K562 (cell line): ENCODE measurements at regions not wholly inside any gene's neighbourhood (a gene's known extent, or its start where the extent isn't known, plus 50 kb on each side); places are given as distances from the start of the nearest gene placed in this dataset.

Source experiments
- ATAC-seq: fragments of 200-7000 bp; cut with Tn5 transposase; 3 replicates; pipeline ENCODE4 v1.9.1; 2020; ENCODE audit warnings: moderate library complexity
- BruUV-seq: library from RNA; stranded (reverse); fragments of 400-500 nt; replicated peaks from 2 replicates; lab custom pipeline; 2021; lab: Mats Ljungman, UMichigan
- CTCF ChIA-PET: fragments of 300-600 bp; formaldehyde crosslinking; extraction: SDS; loops from one replicate; lab custom pipeline; 2021; ENCODE audit warnings: low intra/inter-chr PET ratio; lab: Yijun Ruan, JAX
- POLR2A ChIA-PET: fragments of 300-600, 350-650 bp; sonication (Branson Sonifier 250); formaldehyde crosslinking; extraction: SDS; loops from one replicate; lab custom pipeline; 2021; ENCODE audit warnings: antibody characterized with exemption, inconsistent platforms; lab: Yijun Ruan, JAX
- DNase-seq, 4 experiments: peaks; one replicate each; pipeline versions ENCODE4 v3.0.0 to v3.0.0-alpha.2; 2011 to 2018; ENCODE audit warnings: low spot score in 3 of 4, mixed read lengths in 3 of 4; ENCODE audit errors: extremely low read depth in 1 of 4
- FAIRE-seq: peaks from 2 replicates; lab custom pipeline; 2011; peaks lifted over from hg19 to GRCh38; lab: Jason Lieb, UNC
- H2AFZ ChIP-seq: 2 replicates; pipeline ENCODE4 v1.6.0; 2011; ENCODE audit warnings: low read depth, low read length, control low read depth, inconsistent platforms
- H3K27ac ChIP-seq: fragments of 200-600 bp; 3 replicates; pipeline ENCODE4 v1.8.0; 2011; ENCODE audit warnings: low read depth, mild to moderate bottlenecking, control low read depth, inconsistent platforms, low read length, moderate library complexity, mixed read lengths; ENCODE audit errors: extremely low read depth
- H3K27me3 ChIP-seq, 2 experiments: fragments of 300-600 bp in 1 of 2; 2 replicates in 1 of 2; 3 replicates in 1 of 2; pipeline versions ENCODE4 v1.6.0 to v1.8.0; 2011; ENCODE audit warnings: inconsistent platforms in 2 of 2, low read length in 2 of 2, mild to moderate bottlenecking in 1 of 2, mixed read lengths in 1 of 2, moderate library complexity in 1 of 2; ENCODE audit not compliant: control insufficient read depth in 2 of 2, insufficient read depth in 2 of 2
- H3K36me3 ChIP-seq: fragments of 300-600 bp; 3 replicates; pipeline ENCODE4 v1.8.0; 2011; ENCODE audit warnings: mild to moderate bottlenecking, low read length, inconsistent platforms; ENCODE audit not compliant: control insufficient read depth, insufficient read depth
- H3K4me1 ChIP-seq, 2 experiments: fragments of 200-600 bp in 1 of 2; replicated peaks in 1 of 2; 2 replicates in 1 of 2; 3 replicates in 1 of 2; pipeline versions ENCODE4 v1.5.1 to v1.8.0; 2011; ENCODE audit warnings: inconsistent platforms in 2 of 2, low read length in 2 of 2, mild to moderate bottlenecking in 1 of 2, mixed read lengths in 1 of 2, moderate library complexity in 1 of 2; ENCODE audit not compliant: control insufficient read depth in 2 of 2, insufficient read depth in 2 of 2
- H3K4me2 ChIP-seq: 2 replicates; pipeline ENCODE4 v1.6.1; 2011; ENCODE audit warnings: low read length, control low read depth, inconsistent platforms, mixed read lengths; ENCODE audit not compliant: insufficient read depth
- H3K4me3 ChIP-seq: fragments of 200-600 bp; sonication (generic), shearing (Covaris generic); 2 replicates; pipeline ENCODE4 v1.5.1; 2016; ENCODE audit warnings: control low read depth, inconsistent platforms
- H3K79me2 ChIP-seq: fragments of 200-600 bp; 3 replicates; pipeline ENCODE4 v1.8.0; 2011; ENCODE audit warnings: low read length, inconsistent platforms; ENCODE audit not compliant: control insufficient read depth, insufficient read depth
- H3K9ac ChIP-seq, 2 experiments: 2 replicates each; pipeline versions ENCODE4 v1.6.0 to v1.6.1; 2011; ENCODE audit warnings: low read depth in 2 of 2, low read length in 2 of 2, control low read depth in 1 of 2, inconsistent platforms in 1 of 2, mild to moderate bottlenecking in 1 of 2, mixed read lengths in 1 of 2; ENCODE audit not compliant: insufficient read depth in 1 of 2
- H3K9me1 ChIP-seq: one replicate; pipeline ENCODE4 v1.6.0; 2011; ENCODE audit warnings: inconsistent platforms, mild to moderate bottlenecking, low read length, moderate library complexity; ENCODE audit not compliant: control insufficient read depth, insufficient read depth
- H3K9me3 ChIP-seq: replicated peaks from 2 replicates; pipeline ENCODE4 v1.5.1; 2011; ENCODE audit warnings: low read depth, low read length, inconsistent platforms; ENCODE audit not compliant: control insufficient read depth, insufficient read depth
- H4K20me1 ChIP-seq: replicated peaks from 2 replicates; pipeline ENCODE4 v1.6.1; 2011; ENCODE audit warnings: low read length, inconsistent platforms, mixed read lengths; ENCODE audit not compliant: control insufficient read depth, insufficient read depth
- BCOR ChIP-seq: fragments of 450-650 bp; IDR thresholded peaks from 2 replicates; pipeline ENCODE4 v1.6.1; 2016
- BRD9 ChIP-seq: fragments of 450-650 bp; IDR thresholded peaks from 2 replicates; pipeline ENCODE4 v1.6.1; 2018; ENCODE audit warnings: low read depth; ENCODE audit not compliant: partially characterized antibody
- CCAR2 ChIP-seq: fragments of 200-400 bp; formaldehyde crosslinking; IDR thresholded peaks from 2 replicates; pipeline ENCODE4 v1.6.1; 2017; ENCODE audit warnings: mild to moderate bottlenecking, low read depth, low read length
- GATAD2A ChIP-seq: fragments of 450-650 bp; IDR thresholded peaks from 2 replicates; pipeline ENCODE4 v1.6.1; 2017
- GTF2A2 ChIP-seq: IDR thresholded peaks from 2 replicates; pipeline ENCODE4 v1.6.1; 2016; ENCODE audit warnings: mild to moderate bottlenecking, missing genetic modification characterization, missing compliant biosample characterization
- HDGF ChIP-seq: fragments of 450-650 bp; IDR thresholded peaks from 2 replicates; pipeline ENCODE4 v1.6.1; 2016
- HNRNPL ChIP-seq: fragments of 200-400 bp; formaldehyde crosslinking; IDR thresholded peaks from 2 replicates; pipeline ENCODE4 v1.6.1; 2017; ENCODE audit warnings: low read depth, mild to moderate bottlenecking, low read length
- KAT7 ChIP-seq: sonication (generic); formaldehyde crosslinking; IDR thresholded peaks from 2 replicates; pipeline ENCODE4 v1.8.0; 2022; ENCODE audit warnings: missing genetic modification reagents, mild to moderate bottlenecking, borderline replicate concordance
- KDM1A ChIP-seq, 2 experiments: fragments of 450-650 bp; IDR thresholded peaks; 2 replicates each; pipeline ENCODE4 v1.6.1; 2016; ENCODE audit warnings: mild to moderate bottlenecking in 2 of 2
- PTBP1 ChIP-seq: fragments of 200-400 bp; formaldehyde crosslinking; IDR thresholded peaks from 2 replicates; pipeline ENCODE4 v1.6.1; 2017; ENCODE audit warnings: low read depth, low read length
- RHOXF2B ChIP-seq: fragments of 250-450 bp; sonication (Bioruptor Pico); conservative IDR thresholded peaks from 2 replicates; pipeline ENCODE4 v1.5.1; 2021
- SMAD4 ChIP-seq: fragments of 250-450 bp; sonication (Bioruptor Pico); conservative IDR thresholded peaks from 2 replicates; pipeline ENCODE4 v1.8.0; 2021; ENCODE audit warnings: inconsistent platforms, mild to moderate bottlenecking, moderate library complexity
- SMARCA5 ChIP-seq: fragments of 450-650 bp; IDR thresholded peaks from 2 replicates; pipeline ENCODE4 v1.6.1; 2016
- TAF15 ChIP-seq: fragments of 200-400 bp; formaldehyde crosslinking; IDR thresholded peaks from 2 replicates; pipeline ENCODE4 v1.6.1; 2017; ENCODE audit warnings: mild to moderate bottlenecking, low read depth, low read length, moderate library complexity
- TAF7 ChIP-seq: fragments of 450-650 bp; IDR thresholded peaks from 2 replicates; pipeline ENCODE4 v1.6.1; 2016; ENCODE audit warnings: missing genetic modification characterization, missing compliant biosample characterization
- ZBTB1 ChIP-seq: sonication (generic); formaldehyde crosslinking; IDR thresholded peaks from 2 replicates; pipeline ENCODE4 v1.8.1; 2023; ENCODE audit warnings: missing genetic modification reagents, low read depth, mild to moderate bottlenecking, borderline replicate concordance
- ZFP36 ChIP-seq: fragments of 150-350 bp; IDR thresholded peaks from 2 replicates; pipeline ENCODE4 v1.6.1; 2018; ENCODE audit warnings: low read length, low read depth; ENCODE audit not compliant: partially characterized antibody
- ZNF3 ChIP-seq: fragments of 250-450 bp; sonication (Bioruptor Pico); IDR thresholded peaks from 2 replicates; pipeline ENCODE4 v1.5.0; 2021; ENCODE audit warnings: mild to moderate bottlenecking, moderate library complexity
- ZNF589 ChIP-seq: fragments of 200-800 bp; sonication (Bioruptor generic); IDR thresholded peaks from 2 replicates; pipeline ENCODE4 v1.6.1; 2016; ENCODE audit warnings: low read depth, missing genetic modification characterization, missing compliant biosample characterization
- WGBS: fragments of 100-300 bp; shearing (Covaris generic); methylation state at CpG from one replicate; pipeline ENCODE4 v1.1.6; 2016; ENCODE audit warnings: low coverage, mixed read lengths; ENCODE audit not compliant: insufficient coverage; ENCODE audit errors: missing lambda C conversion rate; 5-methylcytosine and 5-hydroxymethylcytosine counted together
- in situ Hi-C: fragments of 300-500 bp; cut with MboI; formaldehyde crosslinking; loops from 4 replicates; pipeline ENCODE4 v1.15.0; 2018; ENCODE audit warnings: inconsistent platforms, mixed read lengths
- intact Hi-C: fragments of 100-400 bp; cut with micrococcal nuclease; formaldehyde crosslinking; loops from 2 replicates; pipeline ENCODE4 v1.14.2; 2022
- TF ChIP-seq, protein P1 (sequence below): fragments of 250-450 bp; sonication (Bioruptor Pico); IDR thresholded peaks from 2 replicates; pipeline ENCODE4 v1.8.0; 2021; ENCODE audit warnings: mild to moderate bottlenecking, moderate library complexity

DNA sequence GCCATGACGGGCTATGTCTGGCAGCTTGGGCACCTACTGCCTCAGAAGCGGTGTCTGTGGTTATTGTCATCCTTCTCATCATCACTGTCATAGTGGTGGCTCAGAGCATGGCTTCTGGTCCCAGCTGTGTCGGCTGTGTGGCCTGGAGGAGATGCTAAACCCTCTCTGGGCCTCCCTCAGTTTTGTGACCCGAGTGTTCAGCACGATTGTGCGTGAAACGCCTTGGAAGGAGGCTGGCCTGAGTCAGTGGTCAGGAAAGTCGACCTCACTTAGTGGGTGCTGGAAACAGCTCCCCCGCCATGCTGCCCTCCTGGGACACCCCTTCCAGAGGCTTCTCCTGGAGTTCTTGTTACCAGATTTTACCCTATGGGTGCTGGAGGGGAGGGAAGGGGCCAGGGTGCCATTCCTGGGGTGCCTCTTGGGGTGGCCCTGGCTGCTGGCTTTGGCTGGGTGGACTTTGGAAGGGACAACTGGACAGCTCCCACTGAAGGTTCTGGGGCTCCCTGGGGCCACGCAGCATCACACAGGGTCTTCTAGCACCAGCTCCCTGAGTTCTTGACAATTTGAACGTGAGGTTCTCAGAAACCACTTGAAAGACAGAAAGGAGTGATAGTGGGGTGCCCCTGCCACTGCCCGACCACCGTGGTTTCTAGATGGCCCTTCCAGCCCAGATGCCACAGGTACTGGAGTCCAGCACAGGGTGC lies 226.5 kb upstream of the GSE1 start:
- H3K9me3 ChIP-seq: 0 out of 2 replicates have a peak, but pooled peaks cover 2% of the 10 kb centered on the region
- POLR2A ChIA-PET: interaction anchor here (0.7 kb wide), 1 partner anchor 149 kb away, joined by 3 read pairs; no protein-coding TSS in a partner anchor

DNA sequence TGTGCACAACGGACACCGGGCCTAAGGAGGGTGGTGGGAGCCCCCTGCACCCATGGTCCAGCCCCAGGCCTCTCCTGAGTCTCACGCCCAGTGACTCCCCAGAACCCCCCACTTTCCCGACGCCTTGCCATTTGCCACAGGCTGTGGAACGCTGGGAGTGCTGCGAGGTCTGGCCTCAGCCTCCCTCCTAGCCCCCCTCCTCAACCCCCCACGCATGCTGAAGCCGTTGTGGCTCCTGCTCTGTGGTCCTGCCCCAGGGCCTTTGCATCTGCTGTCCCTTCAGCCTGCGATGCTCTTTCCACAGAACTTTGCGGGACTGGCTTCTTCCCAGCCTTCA lies 226.0 kb upstream of the GSE1 start:
- no TSS peak for BruUV-seq
- Histone ChIP-seq H3K79me2 (peaks cover 3% of the 10 kb centered on the region; the same call in 1 of the 3 replicates), H3K9me1 (no peaks in the 10 kb centered on the region), H2AFZ (no peak overlapping the region), H3K9ac (no peak overlapping the region), H3K36me3 (no peaks in the 10 kb centered on the region), H3K9me3 (0 out of 2 replicates have a peak, but pooled peaks cover 2% of the 10 kb centered on the region), H3K27ac (no peak overlapping the region), H3K4me2 (no peak overlapping the region), H4K20me1 (peaks cover 7% of the 10 kb centered on the region), H3K4me3 (no peak overlapping the region), H3K27me3 (no peaks in the 10 kb centered on the region), H3K4me1 (peaks cover 47 to 76% of the 10 kb centered on the region in 2 experiments)
- DNase-seq (no peak), ATAC-seq (no peak), FAIRE-seq (no peak)
- ChIA-PET CTCF (no interaction called here), POLR2A (no interaction called here)
- in situ Hi-C loops: no loop called here
- intact Hi-C loops: no loop called here
- 68% methylated on average over 11 of the region's 11 CpGs for WGBS
- no peak for TF ChIP-seq TAF15
- no peak for TF ChIP-seq BRD9
- TF ChIP-seq TAF7 (tag): no peak
- no peak for TF ChIP-seq RHOXF2B (CRISPR knock-in tag)
- TF ChIP-seq, protein P1, sequence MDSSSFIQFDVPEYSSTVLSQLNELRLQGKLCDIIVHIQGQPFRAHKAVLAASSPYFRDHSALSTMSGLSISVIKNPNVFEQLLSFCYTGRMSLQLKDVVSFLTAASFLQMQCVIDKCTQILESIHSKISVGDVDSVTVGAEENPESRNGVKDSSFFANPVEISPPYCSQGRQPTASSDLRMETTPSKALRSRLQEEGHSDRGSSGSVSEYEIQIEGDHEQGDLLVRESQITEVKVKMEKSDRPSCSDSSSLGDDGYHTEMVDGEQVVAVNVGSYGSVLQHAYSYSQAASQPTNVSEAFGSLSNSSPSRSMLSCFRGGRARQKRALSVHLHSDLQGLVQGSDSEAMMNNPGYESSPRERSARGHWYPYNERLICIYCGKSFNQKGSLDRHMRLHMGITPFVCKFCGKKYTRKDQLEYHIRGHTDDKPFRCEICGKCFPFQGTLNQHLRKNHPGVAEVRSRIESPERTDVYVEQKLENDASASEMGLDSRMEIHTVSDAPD: no peak
- TF ChIP-seq PTBP1: 0 out of 2 replicates have a peak, but pooled peaks have one; percentile 67
- TF ChIP-seq CCAR2: no peak
- no peak for TF ChIP-seq SMAD4 (CRISPR knock-in tag)
- TF ChIP-seq GATAD2A: no peak
- 0 out of 2 replicates have a peak, but pooled peaks have one; percentile 49 for TF ChIP-seq SMARCA5
- peak in 1 of 2 experiments; percentile 55; a peak in 2 of 4 replicates for TF ChIP-seq KDM1A (IDR thresholded peaks at IDR 0.05)
- no peak for TF ChIP-seq ZNF589 (CRISPR knock-in tag)
- no peak for TF ChIP-seq HDGF
- TF ChIP-seq GTF2A2: no peak

More for the DNA sequence above, 226.5 kb upstream of the GSE1 start:
- Histone ChIP-seq H3K79me2 (peaks cover 3% of the 10 kb centered on the region; the same call in 1 of the 3 replicates), H3K9me1 (no peaks in the 10 kb centered on the region), H3K27me3 (no peaks in the 10 kb centered on the region), H3K4me2 (no peak overlapping the region), H2AFZ (no peak overlapping the region), H3K4me3 (no peak overlapping the region), H4K20me1 (peaks cover 7% of the 10 kb centered on the region), H3K27ac (no peak overlapping the region), H3K36me3 (no peaks in the 10 kb centered on the region), H3K9ac (no peak overlapping the region), H3K4me1 (peaks cover 49 to 77% of the 10 kb centered on the region in 2 experiments)
- DNase-seq (no peak), FAIRE-seq (no peak), ATAC-seq (no peak)
- intact Hi-C loops: no loop called here
- WGBS: 80% methylated on average over 13 of the region's 13 CpGs
- CTCF ChIA-PET: no interaction called here
- in situ Hi-C loops: no loop called here
- BruUV-seq: no TSS peak
- TF ChIP-seq BCOR (peak; percentile 39; the same call in 1 of the 2 replicates), KDM1A (IDR thresholded peaks at IDR 0.05) (peak in 1 of 2 experiments; percentile 8; a peak in 2 of 4 replicates), HNRNPL (no peak), KAT7 (CRISPR knock-in tag) (0 out of 2 replicates have a peak, but pooled peaks have one; percentile 33), ZFP36 (peak; percentile 66), ZBTB1 (CRISPR knock-in tag) (0 out of 2 replicates have a peak, but pooled peaks have one; percentile 24), ZNF3 (CRISPR knock-in tag) (no peak)
